Cardiac fibroblast (primary cell): ENCODE measurements at regions not wholly inside any gene's neighbourhood (a gene's known extent, or its start where the extent isn't known, plus 50 kb on each side); places are given as distances from the start of the nearest gene placed in this dataset.

Experiments used
- DNase-seq, 2 donors: peaks; one replicate each; pipeline versions ENCODE4 v3.0.0 to v3.0.0-alpha.2; 2010; ENCODE audit warnings: low read depth in 2 of 2
- H3K4me3 ChIP-seq, 2 donors: replicated peaks in 1 of 2; 1 replicate in 1 of 2; 2 replicates in 1 of 2; pipeline ENCODE4 v1.5.1; 2011; ENCODE audit warnings: low read depth in 2 of 2, low read length in 2 of 2, mild to moderate bottlenecking in 2 of 2, moderate library complexity in 1 of 2
- TF ChIP-seq, protein P1 (sequence below): IDR thresholded peaks from one replicate; pipeline ENCODE4 v1.5.1; 2011; ENCODE audit warnings: low read depth, mild to moderate bottlenecking, low read length, inconsistent platforms

DNA sequence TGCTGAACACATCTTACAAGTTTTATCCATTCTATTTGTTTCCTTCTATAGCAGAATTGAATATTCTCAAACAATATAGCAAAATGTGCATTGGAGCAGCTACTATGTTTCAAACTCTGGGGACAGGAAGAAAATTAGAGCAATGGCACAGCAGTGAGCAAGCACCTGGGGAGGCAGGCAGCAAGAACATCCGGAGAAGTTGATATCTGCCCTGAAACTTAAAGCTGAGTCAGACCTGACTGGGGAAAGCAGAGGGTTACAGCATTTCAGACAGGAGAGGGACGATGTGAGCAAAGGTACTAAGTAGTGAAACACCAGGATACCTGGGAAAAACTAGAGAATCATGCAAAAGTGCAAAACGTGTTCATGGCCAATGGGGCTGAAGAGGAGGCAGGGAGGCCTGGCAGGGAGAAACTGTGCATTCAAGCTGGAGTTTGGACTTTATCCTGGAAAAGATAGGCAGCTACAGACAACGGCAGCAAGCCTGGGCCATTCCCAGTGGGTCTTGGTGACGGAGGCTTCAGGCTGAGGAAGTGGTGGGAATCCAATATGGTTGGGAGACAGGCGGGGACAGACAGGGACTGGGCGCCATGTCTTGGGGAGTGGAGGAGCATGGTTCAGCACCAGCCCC, 118.0 kb upstream of the CDKN3 start:
- no peak for DNase-seq
- TF ChIP-seq, protein P1, sequence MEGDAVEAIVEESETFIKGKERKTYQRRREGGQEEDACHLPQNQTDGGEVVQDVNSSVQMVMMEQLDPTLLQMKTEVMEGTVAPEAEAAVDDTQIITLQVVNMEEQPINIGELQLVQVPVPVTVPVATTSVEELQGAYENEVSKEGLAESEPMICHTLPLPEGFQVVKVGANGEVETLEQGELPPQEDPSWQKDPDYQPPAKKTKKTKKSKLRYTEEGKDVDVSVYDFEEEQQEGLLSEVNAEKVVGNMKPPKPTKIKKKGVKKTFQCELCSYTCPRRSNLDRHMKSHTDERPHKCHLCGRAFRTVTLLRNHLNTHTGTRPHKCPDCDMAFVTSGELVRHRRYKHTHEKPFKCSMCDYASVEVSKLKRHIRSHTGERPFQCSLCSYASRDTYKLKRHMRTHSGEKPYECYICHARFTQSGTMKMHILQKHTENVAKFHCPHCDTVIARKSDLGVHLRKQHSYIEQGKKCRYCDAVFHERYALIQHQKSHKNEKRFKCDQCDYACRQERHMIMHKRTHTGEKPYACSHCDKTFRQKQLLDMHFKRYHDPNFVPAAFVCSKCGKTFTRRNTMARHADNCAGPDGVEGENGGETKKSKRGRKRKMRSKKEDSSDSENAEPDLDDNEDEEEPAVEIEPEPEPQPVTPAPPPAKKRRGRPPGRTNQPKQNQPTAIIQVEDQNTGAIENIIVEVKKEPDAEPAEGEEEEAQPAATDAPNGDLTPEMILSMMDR, result no peak
- H3K4me3 ChIP-seq, result no peak overlapping the region

DNA sequence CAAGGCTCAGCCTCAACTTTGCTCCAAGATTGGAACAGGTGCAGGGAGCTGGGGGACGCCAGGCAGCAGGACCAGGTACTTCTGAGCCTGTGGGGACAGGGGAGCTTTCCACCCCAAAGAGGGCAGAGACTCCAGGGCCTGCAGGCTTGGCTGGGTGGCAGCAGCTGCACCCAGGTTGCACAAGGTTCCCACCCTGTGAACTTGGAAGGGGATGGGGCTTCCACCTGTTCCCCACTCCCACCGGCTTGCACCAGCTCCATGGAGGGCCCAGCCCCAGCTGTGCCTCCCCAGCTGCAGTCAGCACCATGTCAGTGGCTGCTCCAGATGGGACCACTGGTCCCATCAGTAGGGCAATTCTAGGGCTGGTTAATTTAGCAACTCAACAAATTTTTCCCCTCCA, 114.0 kb upstream of the CDKN3 start:
- H3K4me3 ChIP-seq, result no peak overlapping the region

DNA sequence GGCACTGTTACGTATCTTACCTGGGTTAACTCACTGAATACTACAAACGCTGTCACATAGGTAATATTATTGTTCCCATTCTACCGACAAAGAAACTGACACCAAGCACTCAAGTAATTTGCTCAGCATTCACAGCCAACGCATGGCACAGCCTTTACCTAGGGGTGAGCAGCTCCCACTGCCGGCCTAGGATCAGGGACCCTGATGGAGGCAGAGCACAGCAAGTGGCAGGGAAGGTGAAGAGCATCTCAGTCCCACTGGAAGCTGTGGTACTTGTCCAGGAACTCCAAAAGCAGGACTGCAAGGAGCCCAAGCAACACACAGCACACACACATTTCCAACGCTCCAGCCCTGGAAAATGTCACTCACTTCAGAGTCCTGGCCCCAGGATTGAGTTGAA, 111.8 kb upstream of the CDKN3 start:
- TF ChIP-seq, protein P1, result no peak
- H3K4me3 ChIP-seq, result no peak overlapping the region

More for the DNA sequence above, 114.0 kb upstream of the CDKN3 start:
- no peak for DNase-seq
- TF ChIP-seq, protein P1, result no peak

DNA sequence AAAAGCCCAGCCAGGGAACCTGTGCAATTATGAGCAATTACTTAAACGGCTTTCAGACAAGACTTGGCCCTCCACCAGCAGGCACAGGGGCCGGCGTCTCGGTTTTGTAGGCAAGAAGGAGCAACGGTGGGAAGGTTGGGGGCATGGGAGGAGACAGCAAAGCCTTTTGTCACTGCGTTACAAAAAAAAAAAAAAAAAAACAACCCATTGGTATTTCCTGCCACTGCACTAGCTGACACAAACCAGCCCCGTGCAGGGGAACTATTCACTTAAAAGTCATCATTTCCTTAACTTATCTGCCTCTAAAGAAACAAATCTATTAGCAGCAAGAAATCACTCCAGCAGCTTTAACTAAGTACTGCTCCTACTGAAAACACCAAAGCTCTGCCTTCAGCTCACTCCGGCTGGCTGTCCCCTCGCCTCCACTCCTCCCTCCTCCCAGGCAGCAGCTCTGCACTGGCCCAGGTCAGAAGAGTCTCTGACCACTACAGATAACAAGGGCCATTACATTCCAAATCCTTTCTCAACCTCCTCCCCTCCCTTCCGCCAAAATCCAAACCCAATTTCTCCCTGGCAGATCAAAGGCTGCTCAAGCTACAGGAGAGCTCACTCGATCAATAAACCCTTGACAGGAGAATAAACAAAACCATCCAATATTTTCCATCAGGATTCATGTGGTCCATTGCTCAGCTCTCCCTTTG, 105.2 kb upstream of the CDKN3 start:
- DNase-seq, result peak; percentile 18 to 71
- H3K4me3 ChIP-seq, result no peak overlapping the region

More for the DNA sequence above, 111.8 kb upstream of the CDKN3 start:
- no peak for DNase-seq

DNA sequence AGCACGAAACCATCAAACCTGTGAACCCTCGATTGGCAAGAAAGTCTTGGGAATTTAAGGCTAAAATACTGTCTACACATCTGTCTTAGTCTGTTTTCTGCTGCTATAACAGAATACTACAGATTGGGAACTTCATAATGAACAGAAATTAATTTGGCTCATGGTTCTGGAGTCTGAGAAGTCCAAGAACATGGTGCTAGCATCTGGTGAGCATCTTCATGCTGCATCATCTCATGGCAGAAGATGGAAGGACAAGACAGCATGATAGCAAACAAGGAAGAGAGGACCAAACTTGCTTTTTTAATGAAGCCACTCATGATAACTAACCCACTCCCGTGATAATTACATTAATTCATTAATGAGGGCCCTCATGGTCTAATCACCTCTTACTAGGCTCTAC, 102.0 kb upstream of the CDKN3 start:
- H3K4me3 ChIP-seq, result no peak overlapping the region
- no peak for DNase-seq
- TF ChIP-seq, protein P1, result no peak

More for the DNA sequence above, 105.2 kb upstream of the CDKN3 start:
- TF ChIP-seq, protein P1, result no peak

DNA sequence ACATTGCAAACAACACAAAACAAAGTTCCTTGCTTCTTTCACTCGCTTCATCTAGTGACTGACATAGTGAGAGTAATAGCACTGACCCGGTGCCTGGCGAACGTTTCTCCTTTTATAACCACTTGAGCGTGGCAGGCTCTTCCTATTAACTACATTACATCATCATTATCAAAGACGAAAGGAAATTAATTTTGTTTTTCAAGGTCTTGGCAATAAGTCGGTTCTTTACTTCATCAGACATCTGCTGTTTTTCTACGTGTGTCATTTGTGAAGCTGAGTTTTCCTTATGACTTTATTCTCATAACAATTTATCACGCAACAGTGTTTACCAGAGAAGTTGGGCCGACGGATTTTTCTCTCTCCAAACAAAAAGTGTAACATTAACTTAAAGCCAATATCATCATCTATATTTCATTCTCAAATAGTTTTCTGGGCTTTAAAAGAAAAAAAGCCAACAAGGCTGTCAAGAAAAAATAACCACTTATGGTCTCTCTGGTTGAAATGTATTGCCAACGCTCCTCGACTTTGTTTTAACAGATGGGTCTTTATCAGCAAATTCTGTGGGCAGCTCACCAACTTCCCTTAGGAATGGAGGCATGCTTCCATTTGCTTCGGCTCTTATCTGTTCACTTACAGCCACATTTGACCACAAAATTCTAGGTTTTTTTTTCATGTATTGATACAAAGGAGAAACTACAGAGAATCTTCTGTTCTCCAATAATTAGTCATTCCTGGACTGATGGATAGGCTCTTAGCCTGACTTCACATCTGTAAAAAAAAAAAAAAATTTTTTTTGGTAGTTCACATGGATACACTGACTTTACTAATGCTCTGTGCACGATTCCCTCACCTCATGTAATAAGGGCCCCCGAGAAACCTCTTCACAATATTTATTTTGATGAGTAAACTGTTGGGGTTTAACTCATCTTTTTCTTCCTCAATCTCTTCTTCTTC, 97.1 kb upstream of the CDKN3 start:
- TF ChIP-seq, protein P1, result no peak
- no peak overlapping the region for H3K4me3 ChIP-seq
- DNase-seq, result peak; percentile 9 to 82
